Astrocyte of the spinal cord (primary cell): ENCODE measurements at regions not wholly inside any gene's neighbourhood (a gene's known extent, or its start where the extent isn't known, plus 50 kb on each side); places are given as distances from the start of the nearest gene placed in this dataset.

ENCODE experiments used
- DNase-seq: peaks from one replicate; pipeline ENCODE4 v3.0.0; 2011; ENCODE audit warnings: low read depth, low spot score
- H3K4me3 ChIP-seq: 2 replicates; pipeline ENCODE4 v1.5.1; 2011; ENCODE audit warnings: low read depth, mild to moderate bottlenecking, low read length, moderate library complexity
- in situ Hi-C: cut with HindIII; loops from 2 replicates; pipeline ENCODE4 v1.10.0; 2017; ENCODE audit warnings: low sequenced_read_pairs
- TF ChIP-seq, protein P1 (sequence below): IDR thresholded peaks from 2 replicates; pipeline ENCODE4 v1.5.1; 2012; ENCODE audit warnings: low read depth, mild to moderate bottlenecking, low read length, inconsistent platforms

DNA sequence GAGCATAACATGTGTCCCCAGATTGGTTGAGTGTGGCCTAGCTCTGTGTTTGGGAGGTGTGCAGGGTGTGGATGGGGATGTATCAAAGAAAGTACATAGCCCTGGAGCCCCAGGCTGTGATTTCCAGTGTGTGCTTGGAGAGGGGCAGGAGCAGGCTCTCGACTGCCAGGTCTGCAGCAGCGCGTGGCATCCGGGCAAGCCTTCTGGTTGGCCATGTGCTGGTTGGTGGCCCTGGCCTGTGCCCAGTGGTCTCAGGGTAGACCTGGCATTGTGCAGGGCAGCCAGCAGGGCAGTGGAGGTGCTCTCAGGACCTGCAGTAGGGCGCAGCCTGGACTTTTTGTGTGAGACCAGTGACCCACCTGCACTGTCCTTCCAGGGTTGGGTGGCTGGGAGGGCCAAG is 231.5 kb downstream of the UBE3A start:
- H3K4me3 ChIP-seq, result no peak overlapping the region
- no peak for DNase-seq
- TF ChIP-seq, protein P1, sequence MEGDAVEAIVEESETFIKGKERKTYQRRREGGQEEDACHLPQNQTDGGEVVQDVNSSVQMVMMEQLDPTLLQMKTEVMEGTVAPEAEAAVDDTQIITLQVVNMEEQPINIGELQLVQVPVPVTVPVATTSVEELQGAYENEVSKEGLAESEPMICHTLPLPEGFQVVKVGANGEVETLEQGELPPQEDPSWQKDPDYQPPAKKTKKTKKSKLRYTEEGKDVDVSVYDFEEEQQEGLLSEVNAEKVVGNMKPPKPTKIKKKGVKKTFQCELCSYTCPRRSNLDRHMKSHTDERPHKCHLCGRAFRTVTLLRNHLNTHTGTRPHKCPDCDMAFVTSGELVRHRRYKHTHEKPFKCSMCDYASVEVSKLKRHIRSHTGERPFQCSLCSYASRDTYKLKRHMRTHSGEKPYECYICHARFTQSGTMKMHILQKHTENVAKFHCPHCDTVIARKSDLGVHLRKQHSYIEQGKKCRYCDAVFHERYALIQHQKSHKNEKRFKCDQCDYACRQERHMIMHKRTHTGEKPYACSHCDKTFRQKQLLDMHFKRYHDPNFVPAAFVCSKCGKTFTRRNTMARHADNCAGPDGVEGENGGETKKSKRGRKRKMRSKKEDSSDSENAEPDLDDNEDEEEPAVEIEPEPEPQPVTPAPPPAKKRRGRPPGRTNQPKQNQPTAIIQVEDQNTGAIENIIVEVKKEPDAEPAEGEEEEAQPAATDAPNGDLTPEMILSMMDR, result no peak
- in situ Hi-C loops, result no loop called here

DNA sequence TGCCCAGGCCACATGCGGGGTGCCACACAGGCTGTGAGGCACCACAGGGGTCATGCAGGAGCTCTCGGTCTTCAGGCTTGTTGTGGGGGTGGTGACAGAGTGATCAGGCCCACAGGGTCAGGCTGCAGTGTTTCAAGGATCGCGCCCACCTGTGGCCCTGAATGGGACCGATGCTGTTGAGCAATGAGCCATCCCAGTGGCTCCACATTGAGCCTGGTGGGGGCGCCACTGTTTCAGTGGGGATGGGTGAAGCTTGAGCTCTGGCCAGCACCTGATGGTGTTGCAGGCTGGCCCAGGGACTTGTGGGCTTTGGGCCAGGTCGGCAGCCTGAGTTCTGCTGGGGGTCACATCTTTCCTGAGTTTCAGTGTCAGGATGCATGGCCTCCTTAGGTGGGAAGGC is 230.1 kb downstream of the UBE3A start:
- DNase-seq, result no peak
- in situ Hi-C loops, result no loop called here
- TF ChIP-seq, protein P1, result no peak
- H3K4me3 ChIP-seq, result no peak overlapping the region

DNA sequence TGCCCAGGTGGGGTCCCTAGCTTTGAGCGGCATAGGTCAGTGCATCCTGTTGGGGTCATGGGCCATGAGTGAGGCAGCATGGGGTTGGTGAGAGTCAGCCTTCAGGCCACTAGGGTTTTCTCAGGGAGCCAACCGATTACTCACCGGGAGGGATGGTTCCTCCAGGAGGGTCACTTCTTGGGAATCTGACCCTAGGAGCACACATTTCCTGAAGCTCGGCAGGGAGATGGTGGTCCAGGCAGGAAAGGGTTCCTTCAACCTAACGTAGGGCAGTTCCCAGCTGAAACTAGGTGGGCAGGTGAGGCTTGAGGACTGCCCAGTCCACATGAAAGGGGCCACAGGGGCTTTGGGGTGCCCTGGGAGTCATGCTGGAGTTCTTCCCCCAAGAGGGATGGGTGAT is 218.0 kb downstream of the UBE3A start:
- no peak overlapping the region for H3K4me3 ChIP-seq
- TF ChIP-seq, protein P1, result no peak
- in situ Hi-C loops, result no loop called here
- DNase-seq, result no peak

DNA sequence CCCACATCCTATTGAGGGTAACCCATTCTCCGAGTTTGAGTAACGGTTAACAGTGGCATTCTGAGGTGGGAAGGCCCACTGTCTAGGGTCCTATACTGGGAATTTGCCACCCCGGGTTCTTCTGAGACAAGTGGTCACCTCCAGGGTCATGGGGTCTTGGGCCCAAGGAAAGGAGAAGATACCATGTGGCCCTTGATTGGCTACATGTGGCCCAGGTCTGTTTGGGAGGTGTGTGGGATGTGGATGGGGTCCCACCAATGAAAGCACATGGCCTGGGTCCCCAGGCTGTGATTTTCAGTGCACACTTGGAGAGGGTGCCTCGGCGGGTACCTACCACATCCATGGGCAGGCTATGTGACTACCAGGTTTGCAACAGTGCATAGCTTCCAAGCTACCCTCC is 214.4 kb downstream of the UBE3A start:
- TF ChIP-seq, protein P1, result no peak
- in situ Hi-C loops, result no loop called here
- DNase-seq, result no peak
- no peak overlapping the region for H3K4me3 ChIP-seq

DNA sequence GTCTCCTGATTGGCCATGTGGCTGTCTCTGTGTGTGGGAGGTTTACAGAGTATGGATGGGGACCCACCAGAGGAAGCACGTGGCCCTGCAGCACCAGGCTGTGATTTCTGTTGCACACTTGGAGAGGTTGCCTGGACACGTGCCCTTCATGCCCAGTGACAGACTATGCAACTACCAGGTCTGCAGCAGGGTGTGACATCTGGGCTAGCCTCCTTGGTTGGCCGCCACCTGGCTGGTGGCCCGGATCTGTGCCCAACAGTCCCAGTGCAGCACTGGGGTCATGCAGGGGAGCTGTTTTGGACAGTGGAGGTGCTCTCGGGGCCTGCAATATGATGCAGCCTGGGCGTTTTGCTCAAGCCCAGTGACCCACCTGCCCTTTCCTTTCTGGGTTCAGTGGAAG is 212.5 kb downstream of the UBE3A start:
- TF ChIP-seq, protein P1, result no peak
- in situ Hi-C loops, result no loop called here
- DNase-seq, result no peak
- no peak overlapping the region for H3K4me3 ChIP-seq

DNA sequence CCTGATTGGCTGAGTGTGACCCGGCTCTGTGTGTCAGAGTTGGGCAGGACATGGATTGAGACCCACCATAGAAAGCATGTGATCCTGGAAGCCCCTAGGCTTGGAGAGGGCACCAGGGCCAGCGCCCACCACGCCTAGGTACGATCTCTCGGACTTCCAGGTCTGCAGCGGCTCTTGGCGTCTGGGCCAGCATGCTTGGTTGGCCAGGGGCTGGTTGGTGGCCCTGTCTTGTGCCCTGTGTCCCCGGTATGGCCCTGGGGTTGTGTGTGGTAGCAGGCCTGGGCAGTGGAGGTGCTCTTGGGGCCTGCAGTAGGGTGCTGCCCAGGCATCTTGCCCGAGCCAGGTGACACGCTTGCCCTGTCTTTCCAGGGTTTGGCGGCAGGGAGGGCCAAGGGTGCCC is 210.6 kb downstream of the UBE3A start:
- TF ChIP-seq, protein P1, result no peak
- in situ Hi-C loops, result no loop called here

DNA sequence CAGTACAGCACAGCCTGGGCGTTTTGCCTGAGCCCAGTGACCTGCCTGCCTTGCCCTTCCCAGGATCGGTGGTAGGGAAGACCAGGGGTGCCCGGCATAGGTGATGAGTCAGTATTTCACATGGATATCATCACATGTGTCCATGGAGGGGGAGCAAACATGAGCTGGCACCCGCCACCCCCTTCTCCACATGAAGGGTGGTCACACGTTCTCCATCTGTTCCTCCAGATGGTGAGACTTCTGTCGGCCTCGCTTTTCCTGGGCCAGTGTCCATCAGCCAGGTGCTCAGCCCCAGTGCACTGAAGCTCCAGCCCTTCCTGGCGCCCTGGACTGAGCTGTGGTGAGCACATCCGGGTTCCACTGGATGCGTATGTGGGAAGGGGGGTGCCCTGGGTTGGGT is 208.4 kb downstream of the UBE3A start:
- in situ Hi-C loops, result no loop called here
- TF ChIP-seq, protein P1, result no peak
- no peak for DNase-seq
- no peak overlapping the region for H3K4me3 ChIP-seq

More for the DNA sequence above, 210.6 kb downstream of the UBE3A start:
- DNase-seq, result no peak
- no peak overlapping the region for H3K4me3 ChIP-seq
